ENCODE measurements at regions not wholly inside any gene's neighbourhood (a gene's known extent, or its start where the extent isn't known, plus 50 kb on each side); places are given as distances from the start of the nearest gene placed in this dataset.
A peak's percentile ranks its signal among the peaks of the same experiment; 100 is the strongest.

DNA sequence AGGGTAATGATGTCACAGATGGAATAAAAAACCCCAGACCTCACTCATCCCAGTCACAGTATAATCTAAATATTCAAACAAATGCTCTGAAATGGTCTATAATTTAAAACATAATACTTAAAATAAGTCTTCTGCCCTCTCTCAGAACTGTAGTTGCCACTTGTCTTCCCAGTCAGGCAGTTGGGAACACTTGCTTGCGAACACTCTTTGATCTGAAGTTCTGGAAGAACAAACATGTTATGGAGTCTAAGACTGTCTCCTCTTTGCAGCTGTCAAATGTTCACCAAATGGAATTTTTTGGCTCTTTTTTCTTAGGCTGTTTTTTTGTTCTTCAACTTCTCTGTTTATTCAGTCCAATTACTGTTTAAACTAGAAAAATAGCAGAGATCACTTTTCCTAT is 711.1 kb upstream of the GOLIM4 start:
- Histone ChIP-seq H3K27ac (ENCODE audit: low read depth in 1 of 2, low read length in 1 of 2) (no peak overlapping the region), H3K9me3 (ENCODE audit: control insufficient read depth in 4 of 4, insufficient read depth in 3 of 4, low read length in 3 of 4) (no peaks in the 10 kb centered on the region), H3K4me3 (no peak overlapping the region), H3K36me3 (ENCODE audit: control insufficient read depth in 4 of 4, insufficient read depth in 4 of 4, low read length in 4 of 4) (no peaks in the 10 kb centered on the region), H3K27me3 (ENCODE audit: control insufficient read depth in 3 of 3, insufficient read depth in 3 of 3, low read length in 2 of 3) (no peaks in the 10 kb centered on the region), H3K4me1 (ENCODE audit: control insufficient read depth in 5 of 5, insufficient read depth in 5 of 5, low read length in 5 of 5) (peaks cover 0 to 15% (median 4%) of the 10 kb centered on the region in 5 donors), H3K9ac (ENCODE audit: insufficient read depth in 1 of 2, low read length in 2 of 2) (peak overlapping the region in 1 of 2 donors; percentile 38)
- TF ChIP-seq, protein P1, sequence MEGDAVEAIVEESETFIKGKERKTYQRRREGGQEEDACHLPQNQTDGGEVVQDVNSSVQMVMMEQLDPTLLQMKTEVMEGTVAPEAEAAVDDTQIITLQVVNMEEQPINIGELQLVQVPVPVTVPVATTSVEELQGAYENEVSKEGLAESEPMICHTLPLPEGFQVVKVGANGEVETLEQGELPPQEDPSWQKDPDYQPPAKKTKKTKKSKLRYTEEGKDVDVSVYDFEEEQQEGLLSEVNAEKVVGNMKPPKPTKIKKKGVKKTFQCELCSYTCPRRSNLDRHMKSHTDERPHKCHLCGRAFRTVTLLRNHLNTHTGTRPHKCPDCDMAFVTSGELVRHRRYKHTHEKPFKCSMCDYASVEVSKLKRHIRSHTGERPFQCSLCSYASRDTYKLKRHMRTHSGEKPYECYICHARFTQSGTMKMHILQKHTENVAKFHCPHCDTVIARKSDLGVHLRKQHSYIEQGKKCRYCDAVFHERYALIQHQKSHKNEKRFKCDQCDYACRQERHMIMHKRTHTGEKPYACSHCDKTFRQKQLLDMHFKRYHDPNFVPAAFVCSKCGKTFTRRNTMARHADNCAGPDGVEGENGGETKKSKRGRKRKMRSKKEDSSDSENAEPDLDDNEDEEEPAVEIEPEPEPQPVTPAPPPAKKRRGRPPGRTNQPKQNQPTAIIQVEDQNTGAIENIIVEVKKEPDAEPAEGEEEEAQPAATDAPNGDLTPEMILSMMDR (IDR thresholded peaks at IDR 0.05; ENCODE audit: control extremely low read depth, extremely low read depth), result no peak
- WGBS, 2 donors, result 72 to 81% methylated on average over 1 of the region's 1 CpG
- ATAC-seq (ENCODE audit: insufficient read depth, low FRiP score) (no peak), DNase-seq (peak; percentile 15 to 67 (median 60))

DNA sequence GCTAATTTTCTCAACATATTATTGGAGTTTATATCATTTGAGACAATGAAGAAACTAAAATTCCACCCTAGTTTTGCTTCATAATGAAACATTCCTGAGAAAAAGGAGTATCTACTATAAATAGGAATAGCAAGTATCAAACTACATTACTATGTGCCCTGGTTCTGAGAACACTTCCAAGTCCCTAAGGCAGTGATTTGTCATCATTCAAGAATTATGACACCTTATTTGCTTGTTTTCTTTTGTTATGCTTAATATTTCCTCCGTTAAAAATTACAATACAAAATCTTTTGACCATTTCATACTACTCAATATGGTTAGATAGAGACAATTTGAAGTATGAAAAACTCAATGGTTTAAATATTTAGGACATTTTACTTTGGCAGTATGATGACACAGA is 707.8 kb upstream of the GOLIM4 start:
- Histone ChIP-seq H3K9ac (ENCODE audit: insufficient read depth in 1 of 2, low read length in 2 of 2) (no peak overlapping the region), H3K4me3 (no peak overlapping the region), H3K27me3 (ENCODE audit: control insufficient read depth in 3 of 3, insufficient read depth in 3 of 3, low read length in 2 of 3) (no peaks in the 10 kb centered on the region), H3K9me3 (ENCODE audit: control insufficient read depth in 4 of 4, insufficient read depth in 3 of 4, low read length in 3 of 4) (no peaks in the 10 kb centered on the region), H3K27ac (ENCODE audit: low read depth in 1 of 2, low read length in 1 of 2) (no peak overlapping the region), H3K4me1 (ENCODE audit: control insufficient read depth in 5 of 5, insufficient read depth in 5 of 5, low read length in 5 of 5) (peaks cover 0 to 15% (median 4%) of the 10 kb centered on the region in 5 donors), H3K36me3 (ENCODE audit: control insufficient read depth in 4 of 4, insufficient read depth in 4 of 4, low read length in 4 of 4) (no peaks in the 10 kb centered on the region)
- DNase-seq (no peak), ATAC-seq (ENCODE audit: insufficient read depth, low FRiP score) (no peak)
- TF ChIP-seq, protein P1 (IDR thresholded peaks at IDR 0.05; ENCODE audit: control extremely low read depth, extremely low read depth), result no peak
- 54 to 78% methylated on average over 1 of the region's 1 CpG for WGBS, 2 donors

DNA sequence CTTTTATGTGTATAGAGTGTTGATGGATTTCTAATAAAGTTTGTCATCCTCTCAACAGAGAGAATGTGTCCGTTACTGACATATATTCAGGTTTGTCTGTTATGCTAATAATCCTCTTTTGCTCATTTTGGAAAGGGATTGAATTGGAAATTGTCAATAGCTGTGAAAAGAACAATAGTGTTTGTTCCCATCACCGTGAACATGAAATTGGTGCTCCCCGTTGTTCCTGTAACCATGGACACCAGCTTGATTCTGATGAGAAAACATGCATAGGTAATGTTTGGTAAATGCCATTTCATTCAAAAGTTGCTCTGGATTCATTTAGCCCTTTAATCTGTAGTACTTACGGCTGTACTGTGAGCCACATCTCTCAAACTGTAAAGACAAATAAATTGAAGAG is 707.0 kb upstream of the GOLIM4 start:
- Histone ChIP-seq H3K4me3 (no peak overlapping the region), H3K9me3 (ENCODE audit: control insufficient read depth in 4 of 4, insufficient read depth in 3 of 4, low read length in 3 of 4) (no peaks in the 10 kb centered on the region), H3K27me3 (ENCODE audit: control insufficient read depth in 3 of 3, insufficient read depth in 3 of 3, low read length in 2 of 3) (no peaks in the 10 kb centered on the region), H3K36me3 (ENCODE audit: control insufficient read depth in 4 of 4, insufficient read depth in 4 of 4, low read length in 4 of 4) (no peaks in the 10 kb centered on the region), H3K27ac (ENCODE audit: low read depth in 1 of 2, low read length in 1 of 2) (no peak overlapping the region), H3K4me1 (ENCODE audit: control insufficient read depth in 5 of 5, insufficient read depth in 5 of 5, low read length in 5 of 5) (peaks cover 0 to 15% (median 4%) of the 10 kb centered on the region in 5 donors), H3K9ac (ENCODE audit: insufficient read depth in 1 of 2, low read length in 2 of 2) (no peak overlapping the region)
- DNase-seq, result no peak
- TF ChIP-seq, protein P1 (IDR thresholded peaks at IDR 0.05; ENCODE audit: control extremely low read depth, extremely low read depth), result no peak
- WGBS, 2 donors, result 92 to 93% methylated on average over 4 of the region's 4 CpGs
- ATAC-seq (ENCODE audit: insufficient read depth, low FRiP score), result no peak

DNA sequence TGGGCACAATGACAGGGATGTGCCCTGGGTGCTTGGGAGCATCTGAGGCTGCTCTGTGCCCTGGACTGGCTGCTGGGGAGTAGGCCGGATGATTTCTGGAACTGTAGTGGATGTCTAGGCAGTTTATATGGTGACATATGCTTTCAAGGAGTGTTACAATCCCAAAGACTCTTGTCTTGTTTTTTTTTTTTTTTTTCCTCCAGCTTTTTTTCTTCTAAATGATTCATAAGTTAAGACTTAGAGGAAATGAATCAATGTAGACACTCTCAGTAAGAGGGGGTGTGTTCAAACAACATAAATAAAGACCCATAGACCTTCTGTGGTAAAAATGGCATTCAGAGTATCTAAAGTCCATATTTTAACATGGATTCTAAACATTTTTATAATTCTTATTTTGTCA is 706.1 kb upstream of the GOLIM4 start:
- WGBS, 2 donors, result 91 to 92% methylated on average over 1 of the region's 1 CpG
- H3K36me3 ChIP-seq (ENCODE audit: control insufficient read depth in 4 of 4, insufficient read depth in 4 of 4, low read length in 4 of 4), result no peaks in the 10 kb centered on the region
- H3K9ac ChIP-seq (ENCODE audit: insufficient read depth in 1 of 2, low read length in 2 of 2), result no peak overlapping the region
- H3K27ac ChIP-seq (ENCODE audit: low read depth in 1 of 2, low read length in 1 of 2), result no peak overlapping the region
- H3K9me3 ChIP-seq (ENCODE audit: control insufficient read depth in 4 of 4, insufficient read depth in 3 of 4, low read length in 3 of 4), result no peaks in the 10 kb centered on the region
- TF ChIP-seq, protein P1 (IDR thresholded peaks at IDR 0.05; ENCODE audit: control extremely low read depth, extremely low read depth), result no peak
- ATAC-seq (ENCODE audit: insufficient read depth, low FRiP score), result no peak
- H3K4me3 ChIP-seq, result no peak overlapping the region
- no peaks in the 10 kb centered on the region for H3K27me3 ChIP-seq (ENCODE audit: control insufficient read depth in 3 of 3, insufficient read depth in 3 of 3, low read length in 2 of 3)
- H3K4me1 ChIP-seq (ENCODE audit: control insufficient read depth in 5 of 5, insufficient read depth in 5 of 5, low read length in 5 of 5), result peaks cover 0 to 7% (median 1%) of the 10 kb centered on the region in 5 donors
- DNase-seq, result no peak
